ENCODE measurements at regions not wholly inside any gene's neighbourhood (a gene's known extent, or its start where the extent isn't known, plus 50 kb on each side); places are given as distances from the start of the nearest gene placed in this dataset.

DNA sequence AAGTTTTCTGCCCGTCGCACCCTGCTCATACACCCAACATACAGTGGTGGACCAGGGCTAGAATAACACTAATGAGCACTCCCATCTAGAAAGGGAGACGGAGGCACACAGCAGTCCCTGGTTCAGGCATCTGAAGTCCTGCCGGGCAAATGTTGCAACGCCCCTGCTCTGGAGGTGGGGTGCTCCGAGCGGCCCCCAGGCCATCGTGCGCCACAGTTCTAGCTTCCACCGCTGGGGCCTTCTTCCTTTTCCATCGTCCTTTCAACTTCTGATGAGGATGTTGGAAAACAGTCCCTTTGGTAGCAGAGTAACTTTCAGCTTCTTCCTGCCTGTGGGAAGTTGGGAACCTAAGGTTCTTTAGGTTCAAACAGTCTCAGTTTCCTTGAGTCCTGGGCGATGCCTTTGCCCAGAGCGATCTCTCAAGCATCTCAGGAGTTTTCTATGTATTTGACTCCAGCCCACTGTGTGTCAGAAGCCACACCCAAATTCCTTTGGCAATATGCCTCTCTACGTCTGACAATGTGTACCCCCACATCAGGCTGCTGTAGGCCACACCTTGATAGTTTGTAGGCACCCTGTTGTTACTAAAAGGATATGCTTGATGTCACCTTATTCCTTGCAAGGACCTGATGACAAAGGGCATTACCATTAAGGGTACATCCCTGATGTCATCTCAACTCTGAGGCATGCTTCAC is 258.8 kb downstream of the GLI2 start:
- Histone ChIP-seq H3K27me3 (ENCODE audit: insufficient read depth, low read length) (peaks cover 2% of the 10 kb centered on the region), H3K36me3 (ENCODE audit: insufficient read depth, low read length) (peaks cover 14% of the 10 kb centered on the region), H3K4me3 (ENCODE audit: insufficient read depth, low read length) (no peak overlapping the region), H3K27ac (ENCODE audit: low read depth, low read length) (no peak overlapping the region), H3K4me2 (ENCODE audit: insufficient read depth, low read length) (no peak overlapping the region), H3K79me2 (ENCODE audit: insufficient read depth, low read length) (no peaks in the 10 kb centered on the region), H4K20me1 (ENCODE audit: insufficient read depth, low read length) (peaks cover 4% of the 10 kb centered on the region), H3K4me1 (ENCODE audit: insufficient read depth, low read length) (no peaks in the 10 kb centered on the region), H2AFZ (ENCODE audit: low read length) (no peak overlapping the region), H3K9me3 (ENCODE audit: low read depth, low read length) (no peaks in the 10 kb centered on the region)
- no peak for DNase-seq (ENCODE audit: insufficient read length, low spot score, missing footprints)
- TF ChIP-seq, protein P1, sequence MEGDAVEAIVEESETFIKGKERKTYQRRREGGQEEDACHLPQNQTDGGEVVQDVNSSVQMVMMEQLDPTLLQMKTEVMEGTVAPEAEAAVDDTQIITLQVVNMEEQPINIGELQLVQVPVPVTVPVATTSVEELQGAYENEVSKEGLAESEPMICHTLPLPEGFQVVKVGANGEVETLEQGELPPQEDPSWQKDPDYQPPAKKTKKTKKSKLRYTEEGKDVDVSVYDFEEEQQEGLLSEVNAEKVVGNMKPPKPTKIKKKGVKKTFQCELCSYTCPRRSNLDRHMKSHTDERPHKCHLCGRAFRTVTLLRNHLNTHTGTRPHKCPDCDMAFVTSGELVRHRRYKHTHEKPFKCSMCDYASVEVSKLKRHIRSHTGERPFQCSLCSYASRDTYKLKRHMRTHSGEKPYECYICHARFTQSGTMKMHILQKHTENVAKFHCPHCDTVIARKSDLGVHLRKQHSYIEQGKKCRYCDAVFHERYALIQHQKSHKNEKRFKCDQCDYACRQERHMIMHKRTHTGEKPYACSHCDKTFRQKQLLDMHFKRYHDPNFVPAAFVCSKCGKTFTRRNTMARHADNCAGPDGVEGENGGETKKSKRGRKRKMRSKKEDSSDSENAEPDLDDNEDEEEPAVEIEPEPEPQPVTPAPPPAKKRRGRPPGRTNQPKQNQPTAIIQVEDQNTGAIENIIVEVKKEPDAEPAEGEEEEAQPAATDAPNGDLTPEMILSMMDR (IDR thresholded peaks at IDR 0.05; ENCODE audit: extremely low read depth, low read depth, low read length) = no peak

DNA sequence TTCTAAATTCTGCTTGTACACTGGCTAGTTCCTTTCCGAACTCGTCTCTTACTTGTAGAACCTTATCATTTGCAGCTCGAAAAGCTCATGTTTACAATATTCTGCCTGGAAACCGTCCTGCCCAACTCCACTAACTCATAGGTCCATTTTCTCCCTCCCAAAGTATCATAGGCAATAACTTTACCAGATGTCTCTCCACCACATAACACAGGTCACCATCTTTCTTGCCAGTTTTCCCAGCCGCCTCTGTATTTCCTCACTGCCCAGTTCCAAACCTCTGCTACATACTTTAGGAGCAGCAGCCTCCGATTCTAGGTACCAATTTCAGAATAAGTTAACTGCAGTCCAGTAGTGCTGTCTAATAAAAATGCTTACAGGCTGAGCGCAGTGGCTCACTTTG is 259.5 kb downstream of the GLI2 start:
- H4K20me1 ChIP-seq (ENCODE audit: insufficient read depth, low read length) = peaks cover 4% of the 10 kb centered on the region
- no peak overlapping the region for H2AFZ ChIP-seq (ENCODE audit: low read length)
- peaks cover 12% of the 10 kb centered on the region for H3K36me3 ChIP-seq (ENCODE audit: insufficient read depth, low read length)
- H3K27ac ChIP-seq (ENCODE audit: low read depth, low read length) = no peak overlapping the region
- no peaks in the 10 kb centered on the region for H3K79me2 ChIP-seq (ENCODE audit: insufficient read depth, low read length)
- TF ChIP-seq, protein P1 (IDR thresholded peaks at IDR 0.05; ENCODE audit: extremely low read depth, low read depth, low read length) = no peak
- H3K4me1 ChIP-seq (ENCODE audit: insufficient read depth, low read length) = no peaks in the 10 kb centered on the region
- DNase-seq (ENCODE audit: insufficient read length, low spot score, missing footprints) = no peak
- no peak overlapping the region for H3K4me3 ChIP-seq (ENCODE audit: insufficient read depth, low read length)
- peaks cover 2% of the 10 kb centered on the region for H3K27me3 ChIP-seq (ENCODE audit: insufficient read depth, low read length)
- no peak overlapping the region for H3K4me2 ChIP-seq (ENCODE audit: insufficient read depth, low read length)
- H3K9me3 ChIP-seq (ENCODE audit: low read depth, low read length) = no peaks in the 10 kb centered on the region

DNA sequence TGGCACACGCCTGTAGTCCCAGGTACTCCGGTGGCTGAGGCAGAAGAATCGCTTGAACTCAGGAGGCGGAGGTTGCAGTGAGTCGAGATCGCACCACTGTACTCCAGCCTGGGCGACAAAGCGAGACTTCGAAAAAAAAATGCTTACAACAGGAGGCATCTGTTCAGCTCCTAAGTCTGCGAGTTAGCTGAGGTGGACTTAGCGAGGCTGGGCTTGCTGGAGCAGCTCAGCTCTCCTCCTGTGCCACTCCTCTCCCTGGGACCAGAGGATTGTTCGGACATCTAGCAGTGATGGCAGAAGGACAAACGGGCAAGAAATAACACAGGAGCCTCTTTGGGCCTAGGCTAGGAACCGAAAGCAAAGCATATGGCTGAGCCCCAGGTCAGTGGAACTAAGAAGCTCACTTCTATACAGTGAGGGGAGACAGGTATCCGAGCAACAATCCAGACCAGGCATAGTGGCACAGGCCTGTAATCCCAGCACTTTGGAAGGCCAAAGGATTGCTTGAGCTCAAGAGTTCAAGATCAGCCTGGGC is 260.1 kb downstream of the GLI2 start:
- H4K20me1 ChIP-seq (ENCODE audit: insufficient read depth, low read length) = peaks cover 4% of the 10 kb centered on the region
- no peak overlapping the region for H3K4me3 ChIP-seq (ENCODE audit: insufficient read depth, low read length)
- H2AFZ ChIP-seq (ENCODE audit: low read length) = no peak overlapping the region
- H3K27ac ChIP-seq (ENCODE audit: low read depth, low read length) = no peak overlapping the region
- peaks cover 2% of the 10 kb centered on the region for H3K27me3 ChIP-seq (ENCODE audit: insufficient read depth, low read length)
- H3K79me2 ChIP-seq (ENCODE audit: insufficient read depth, low read length) = no peaks in the 10 kb centered on the region
- no peaks in the 10 kb centered on the region for H3K4me1 ChIP-seq (ENCODE audit: insufficient read depth, low read length)
- peaks cover 8% of the 10 kb centered on the region for H3K36me3 ChIP-seq (ENCODE audit: insufficient read depth, low read length)
- no peaks in the 10 kb centered on the region for H3K9me3 ChIP-seq (ENCODE audit: low read depth, low read length)
- TF ChIP-seq, protein P1 (IDR thresholded peaks at IDR 0.05; ENCODE audit: extremely low read depth, low read depth, low read length) = no peak
- H3K4me2 ChIP-seq (ENCODE audit: insufficient read depth, low read length) = no peak overlapping the region
- no peak for DNase-seq (ENCODE audit: insufficient read length, low spot score, missing footprints)

DNA sequence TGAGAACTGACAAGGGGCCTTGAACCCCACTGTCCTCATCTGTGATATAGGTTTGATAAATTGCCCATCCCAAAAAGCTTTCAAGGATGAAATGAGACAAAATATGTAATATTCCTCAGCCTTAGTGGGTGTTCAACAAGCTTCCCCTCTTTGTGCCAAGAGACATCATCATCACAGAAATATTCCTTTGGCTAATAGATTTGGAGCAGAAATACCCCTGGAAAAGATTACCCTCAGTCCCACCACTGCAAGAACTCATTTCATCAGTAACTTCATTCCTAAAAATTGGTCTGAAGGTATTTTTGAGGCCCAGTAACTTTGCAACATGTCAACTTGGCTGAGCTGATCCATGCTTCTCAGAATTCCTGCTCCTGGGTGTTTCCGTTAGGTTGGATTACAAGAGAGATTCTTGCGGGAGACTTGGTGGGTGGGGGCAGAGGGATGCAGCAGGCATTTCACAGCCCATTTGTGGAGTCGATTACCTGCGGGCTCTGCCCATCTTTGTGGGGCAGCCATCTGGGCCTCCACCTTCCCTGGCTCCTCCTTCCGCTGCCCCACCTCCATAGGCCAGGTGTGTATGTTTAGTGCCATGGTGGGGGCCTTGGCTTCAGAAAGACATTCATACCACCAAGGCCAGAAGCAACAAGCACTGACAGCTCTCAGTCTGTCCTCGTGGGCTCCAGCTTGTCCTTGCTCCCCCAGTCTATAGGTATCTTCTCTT is 263.9 kb downstream of the GLI2 start:
- H3K27ac ChIP-seq (ENCODE audit: low read depth, low read length) = no peak overlapping the region
- H3K79me2 ChIP-seq (ENCODE audit: insufficient read depth, low read length) = no peaks in the 10 kb centered on the region
- H3K36me3 ChIP-seq (ENCODE audit: insufficient read depth, low read length) = no peaks in the 10 kb centered on the region
- no peak for DNase-seq (ENCODE audit: insufficient read length, low spot score, missing footprints)
- no peaks in the 10 kb centered on the region for H3K9me3 ChIP-seq (ENCODE audit: low read depth, low read length)
- no peak overlapping the region for H3K4me2 ChIP-seq (ENCODE audit: insufficient read depth, low read length)
- no peaks in the 10 kb centered on the region for H4K20me1 ChIP-seq (ENCODE audit: insufficient read depth, low read length)
- TF ChIP-seq, protein P1 (IDR thresholded peaks at IDR 0.05; ENCODE audit: extremely low read depth, low read depth, low read length) = no peak
- H3K27me3 ChIP-seq (ENCODE audit: insufficient read depth, low read length) = peaks cover 8% of the 10 kb centered on the region
- no peak overlapping the region for H2AFZ ChIP-seq (ENCODE audit: low read length)
- H3K4me3 ChIP-seq (ENCODE audit: insufficient read depth, low read length) = no peak overlapping the region
- H3K4me1 ChIP-seq (ENCODE audit: insufficient read depth, low read length) = no peaks in the 10 kb centered on the region

All from osteoblast (primary cell).